A673 (cell line): ENCODE measurements at regions not wholly inside any gene's neighbourhood (a gene's known extent, or its start where the extent isn't known, plus 50 kb on each side); places are given as distances from the start of the nearest gene placed in this dataset.

Experiments
- BruUV-seq: library from RNA; stranded (reverse); fragments of 400-500 nt; replicated peaks from 2 replicates; lab custom pipeline; 2021; lab: Mats Ljungman, UMichigan
- CTCF ChIA-PET: fragments of 300-600 bp; sonication (Branson Sonifier 250); formaldehyde crosslinking; loops from one replicate; lab custom pipeline; 2022; ENCODE audit warnings: antibody characterized with exemption; lab: Charles Lee
- POLR2A ChIA-PET: fragments of 300-600 bp; sonication (Branson Sonifier 250); formaldehyde crosslinking; loops from one replicate; lab custom pipeline; 2022; ENCODE audit warnings: antibody characterized with exemption; ENCODE audit not compliant: low non-redundant PET; lab: Charles Lee
- DNase-seq: peaks from one replicate; pipeline ENCODE4 v3.0.0-alpha.2; 2015; ENCODE audit warnings: low spot score
- H3K27ac ChIP-seq: fragments of 200-600 bp; sonication (generic); 2 replicates; pipeline ENCODE4 v1.5.1; 2016; ENCODE audit warnings: mixed run types, low read depth, mild to moderate bottlenecking, mixed read lengths, antibody characterized with exemption, low read length; ENCODE audit not compliant: poor library complexity, severe bottlenecking
- H3K27me3 ChIP-seq: fragments of 200-600 bp; sonication (generic); replicated peaks from 2 replicates; pipeline ENCODE4 v1.6.1; 2017; ENCODE audit warnings: mixed run types, low read depth, mild to moderate bottlenecking, mixed read lengths, antibody characterized with exemption, low read length; ENCODE audit not compliant: insufficient read depth, poor library complexity
- H3K36me3 ChIP-seq: fragments of 200-600 bp; sonication (generic); 2 replicates; pipeline ENCODE4 v1.6.1; 2016; ENCODE audit warnings: mixed run types, mild to moderate bottlenecking, mixed read lengths, antibody characterized with exemption, low read length; ENCODE audit not compliant: insufficient read depth, poor library complexity, severe bottlenecking
- H3K4me1 ChIP-seq: fragments of 200-600 bp; sonication (generic); 2 replicates; pipeline ENCODE4 v1.6.1; 2017; ENCODE audit warnings: mixed run types, mild to moderate bottlenecking, mixed read lengths, antibody characterized with exemption, low read length; ENCODE audit not compliant: insufficient read depth, poor library complexity, severe bottlenecking
- H3K4me3 ChIP-seq: fragments of 200-600 bp; sonication (generic); 2 replicates; pipeline ENCODE4 v1.5.1; 2016; ENCODE audit warnings: low read depth, mixed run types, mild to moderate bottlenecking, mixed read lengths, low read length; ENCODE audit not compliant: poor library complexity, severe bottlenecking
- H3K9me3 ChIP-seq: fragments of 200-600 bp; sonication (generic); 2 replicates; pipeline ENCODE4 v1.6.1; 2016; ENCODE audit warnings: mixed run types, low read depth, mild to moderate bottlenecking, mixed read lengths, antibody characterized with exemption, low read length; ENCODE audit not compliant: poor library complexity, severe bottlenecking
- EZH2 ChIP-seq: fragments of 200-600 bp; sonication (generic); IDR thresholded peaks from 2 replicates; pipeline ENCODE4 v1.6.1; 2017; ENCODE audit warnings: borderline replicate concordance, low read depth, mild to moderate bottlenecking, mixed read lengths, antibody characterized with exemption, low read length; ENCODE audit not compliant: poor library complexity, severe bottlenecking
- intact Hi-C: fragments of 100-400 bp; cut with micrococcal nuclease; formaldehyde crosslinking; loops from one replicate; pipeline ENCODE4 v1.10.0; 2022; ENCODE audit not compliant: unreplicated experiment
- TF ChIP-seq, protein P1 (sequence below): fragments of 300-800, 200-600 bp; sonication (generic); conservative IDR thresholded peaks from 2 replicates; pipeline ENCODE4 v1.5.1; 2017; ENCODE audit warnings: low read depth, mild to moderate bottlenecking, antibody characterized with exemption, low read length, moderate library complexity, mixed read lengths

DNA sequence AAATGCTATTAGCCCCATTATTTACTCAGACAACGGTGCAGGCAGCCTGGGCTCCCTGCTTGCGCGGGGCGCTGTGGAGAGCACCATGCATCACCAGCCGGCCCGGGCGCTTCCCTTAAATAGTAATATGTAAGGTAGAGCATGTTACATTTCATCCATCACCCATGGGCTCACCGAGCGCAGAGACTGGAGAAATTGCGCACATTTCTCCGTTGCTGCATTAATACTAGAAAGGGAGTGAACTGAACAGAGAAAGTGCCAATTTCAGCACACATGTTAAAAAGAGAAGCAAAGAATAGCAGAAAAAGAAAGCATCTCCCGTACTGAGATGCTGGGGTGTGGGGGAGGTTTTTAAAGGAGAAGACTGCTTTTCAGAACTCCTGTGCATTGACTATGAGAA, 400.3 kb downstream of the ZSWIM6 start:
- DNase-seq: no peak
- Histone ChIP-seq H3K27ac (no peak overlapping the region), H3K27me3 (no peaks in the 10 kb centered on the region), H3K36me3 (no peaks in the 10 kb centered on the region), H3K9me3 (no peaks in the 10 kb centered on the region), H3K4me1 (peaks cover 16% of the 10 kb centered on the region), H3K4me3 (no peak overlapping the region)
- no TSS peak for BruUV-seq
- ChIA-PET CTCF (no interaction called here), POLR2A (no interaction called here)
- intact Hi-C loops: no loop called here
- no peak for TF ChIP-seq EZH2
- TF ChIP-seq, protein P1, sequence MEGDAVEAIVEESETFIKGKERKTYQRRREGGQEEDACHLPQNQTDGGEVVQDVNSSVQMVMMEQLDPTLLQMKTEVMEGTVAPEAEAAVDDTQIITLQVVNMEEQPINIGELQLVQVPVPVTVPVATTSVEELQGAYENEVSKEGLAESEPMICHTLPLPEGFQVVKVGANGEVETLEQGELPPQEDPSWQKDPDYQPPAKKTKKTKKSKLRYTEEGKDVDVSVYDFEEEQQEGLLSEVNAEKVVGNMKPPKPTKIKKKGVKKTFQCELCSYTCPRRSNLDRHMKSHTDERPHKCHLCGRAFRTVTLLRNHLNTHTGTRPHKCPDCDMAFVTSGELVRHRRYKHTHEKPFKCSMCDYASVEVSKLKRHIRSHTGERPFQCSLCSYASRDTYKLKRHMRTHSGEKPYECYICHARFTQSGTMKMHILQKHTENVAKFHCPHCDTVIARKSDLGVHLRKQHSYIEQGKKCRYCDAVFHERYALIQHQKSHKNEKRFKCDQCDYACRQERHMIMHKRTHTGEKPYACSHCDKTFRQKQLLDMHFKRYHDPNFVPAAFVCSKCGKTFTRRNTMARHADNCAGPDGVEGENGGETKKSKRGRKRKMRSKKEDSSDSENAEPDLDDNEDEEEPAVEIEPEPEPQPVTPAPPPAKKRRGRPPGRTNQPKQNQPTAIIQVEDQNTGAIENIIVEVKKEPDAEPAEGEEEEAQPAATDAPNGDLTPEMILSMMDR: no peak

DNA sequence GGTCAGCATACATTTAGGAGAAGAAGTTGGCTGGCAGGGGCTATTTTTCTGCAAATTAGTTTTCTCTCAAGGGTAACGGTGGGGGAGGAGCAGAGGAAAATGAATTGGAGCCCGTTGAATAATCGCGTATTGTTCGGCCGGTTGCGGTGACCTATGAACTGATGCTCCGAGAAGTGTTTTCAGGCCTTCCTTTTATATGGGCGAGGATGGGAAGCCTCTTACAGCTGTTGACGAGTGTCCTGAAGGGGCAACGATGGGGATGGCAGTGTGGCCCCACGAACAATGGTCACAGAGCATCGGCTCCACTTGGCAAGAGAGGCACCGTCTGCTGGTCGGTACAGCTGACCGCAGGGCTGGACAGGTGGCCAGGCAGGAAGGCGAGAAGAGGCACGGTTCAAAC, 400.7 kb downstream of the ZSWIM6 start:
- BruUV-seq: no TSS peak

DNA sequence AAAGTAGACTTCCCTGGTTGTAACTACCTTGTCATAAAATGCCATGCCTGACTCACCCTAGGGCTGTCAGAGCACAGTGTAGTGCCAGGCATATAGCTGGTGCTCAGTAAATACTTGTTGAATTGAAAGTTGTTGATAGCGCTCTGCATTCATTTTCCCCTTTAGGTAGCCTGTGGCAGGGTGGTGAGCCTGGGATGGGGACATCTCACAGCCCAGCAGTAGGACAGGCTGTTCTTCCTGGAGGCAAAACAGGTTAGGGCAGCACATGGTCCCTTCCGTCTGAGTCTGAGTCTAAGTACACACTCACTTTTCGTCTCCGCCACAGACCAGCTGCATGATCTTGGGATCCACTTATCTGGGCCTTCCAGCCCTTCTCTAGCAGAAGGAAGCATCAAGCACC, 401.9 kb downstream of the ZSWIM6 start:
- no peak overlapping the region for H3K27ac ChIP-seq
- H3K4me1 ChIP-seq: peaks cover 16% of the 10 kb centered on the region
- TF ChIP-seq, protein P1: no peak
- TF ChIP-seq EZH2: no peak
- ChIA-PET CTCF (no interaction called here), POLR2A (no interaction called here)
- BruUV-seq: no TSS peak
- DNase-seq: no peak
- intact Hi-C loops: no loop called here
- no peaks in the 10 kb centered on the region for H3K27me3 ChIP-seq
- H3K36me3 ChIP-seq: no peaks in the 10 kb centered on the region
- no peaks in the 10 kb centered on the region for H3K9me3 ChIP-seq
- no peak overlapping the region for H3K4me3 ChIP-seq

More for the DNA sequence above, 400.7 kb downstream of the ZSWIM6 start:
- H3K27ac ChIP-seq: no peak overlapping the region
- no peak for DNase-seq
- no peaks in the 10 kb centered on the region for H3K36me3 ChIP-seq
- peaks cover 16% of the 10 kb centered on the region for H3K4me1 ChIP-seq
- TF ChIP-seq, protein P1: no peak
- intact Hi-C loops: no loop called here
- no peaks in the 10 kb centered on the region for H3K27me3 ChIP-seq
- CTCF ChIA-PET: no interaction called here
- POLR2A ChIA-PET: no interaction called here
- H3K9me3 ChIP-seq: no peaks in the 10 kb centered on the region
- no peak overlapping the region for H3K4me3 ChIP-seq
